GM23338 (cell line): ENCODE measurements at regions not wholly inside any gene's neighbourhood (a gene's known extent, or its start where the extent isn't known, plus 50 kb on each side); places are given as distances from the start of the nearest gene placed in this dataset.

Experiments
- ATAC-seq: fragments of 200-7000 bp; cut with Tn5 transposase; 3 replicates; pipeline ENCODE4 v1.9.1; 2020
- DNase-seq: peaks from one replicate; pipeline ENCODE4 v3.0.0-alpha.2; 2015; ENCODE audit warnings: low spot score
- H2AFZ ChIP-seq: fragments of 200-600 bp; sonication (generic); 2 replicates; pipeline ENCODE4 v1.8.0; 2016; ENCODE audit warnings: antibody characterized with exemption, mild to moderate bottlenecking, moderate library complexity
- H3F3A ChIP-seq: fragments of 200-600 bp; sonication (generic); replicated peaks from 2 replicates; pipeline ENCODE4 v1.8.0; 2017; ENCODE audit warnings: antibody characterized with exemption, mixed run types, low read depth
- H3K27ac ChIP-seq: fragments of 200-600 bp; sonication (generic); 2 replicates; pipeline ENCODE4 v1.6.1; 2016; ENCODE audit warnings: low read depth
- H3K27me3 ChIP-seq: fragments of 200-600 bp; sonication (generic); 2 replicates; pipeline ENCODE4 v1.8.0; 2016; ENCODE audit warnings: mild to moderate bottlenecking, mixed run types, moderate library complexity; ENCODE audit not compliant: insufficient read depth
- H3K36me3 ChIP-seq: fragments of 200-600 bp; sonication (generic); 2 replicates; pipeline ENCODE4 v1.8.0; 2016; ENCODE audit warnings: mild to moderate bottlenecking; ENCODE audit not compliant: insufficient read depth
- H3K4me1 ChIP-seq: fragments of 200-600 bp; sonication (generic); 2 replicates; pipeline ENCODE4 v1.8.0; 2016; ENCODE audit warnings: mild to moderate bottlenecking, moderate library complexity; ENCODE audit not compliant: insufficient read depth
- H3K4me2 ChIP-seq: fragments of 200-600 bp; sonication (generic); 2 replicates; pipeline ENCODE4 v1.7.1; 2017; ENCODE audit warnings: mixed run types
- H3K4me3 ChIP-seq: fragments of 200-600 bp; sonication (generic); 2 replicates; pipeline ENCODE4 v1.6.1; 2016; ENCODE audit warnings: mixed run types
- H3K79me2 ChIP-seq: fragments of 200-600 bp; sonication (generic); replicated peaks from 2 replicates; pipeline ENCODE4 v1.8.0; 2017; ENCODE audit warnings: mild to moderate bottlenecking; ENCODE audit not compliant: insufficient read depth
- H3K9me2 ChIP-seq: fragments of 200-600 bp; sonication (generic); 2 replicates; pipeline ENCODE4 v1.8.0; 2017; ENCODE audit not compliant: insufficient read depth
- H4K20me1 ChIP-seq: fragments of 200-600 bp; sonication (generic); replicated peaks from 2 replicates; pipeline ENCODE4 v1.8.0; 2017; ENCODE audit warnings: mild to moderate bottlenecking; ENCODE audit not compliant: insufficient read depth
- H3K27ac Mint-ChIP-seq: 2 replicates; pipeline ENCODE4 v1.8.0; 2020; ENCODE audit warnings: inconsistent platforms, mild to moderate bottlenecking, moderate library complexity, mixed read lengths
- H3K27me3 Mint-ChIP-seq: 3 replicates; pipeline ENCODE4 v1.8.0; 2022; ENCODE audit warnings: low read depth, mild to moderate bottlenecking, moderate library complexity, mixed read lengths, inconsistent platforms; ENCODE audit not compliant: insufficient read depth, poor library complexity
- H3K36me3 Mint-ChIP-seq: 3 replicates; pipeline ENCODE4 v1.8.0; 2021; ENCODE audit warnings: low read depth, mild to moderate bottlenecking, inconsistent platforms, moderate library complexity, mixed read lengths
- H3K4me1 Mint-ChIP-seq: 3 replicates; pipeline ENCODE4 v1.8.0; 2020; ENCODE audit warnings: mild to moderate bottlenecking, inconsistent platforms, mixed read lengths
- H3K4me3 Mint-ChIP-seq: 3 replicates; pipeline ENCODE4 v1.8.0; 2021; ENCODE audit warnings: moderate library complexity, mild to moderate bottlenecking, inconsistent platforms, mixed read lengths
- H3K9me3 Mint-ChIP-seq: 3 replicates; pipeline ENCODE4 v1.8.0; 2020; ENCODE audit warnings: moderate library complexity, mild to moderate bottlenecking, inconsistent platforms, mixed read lengths
- CREB1 ChIP-seq: fragments of 250-450 bp; sonication (Bioruptor Pico); IDR thresholded peaks from 2 replicates; pipeline ENCODE4 v1.5.0; 2020; ENCODE audit warnings: low read depth, mild to moderate bottlenecking, moderate library complexity
- CTCF ChIP-seq, 2 experiments: fragments of 200-600 bp in 1 of 2; sonication (generic) in 1 of 2; conservative IDR thresholded peaks; 2 replicates each; pipeline versions ENCODE4 v1.5.1 to v1.6.1; 2016 to 2017; ENCODE audit warnings: antibody characterized with exemption in 2 of 2, low read depth in 2 of 2, mild to moderate bottlenecking in 2 of 2, moderate library complexity in 1 of 2
- ETS1 ChIP-seq: IDR thresholded peaks from 2 replicates; pipeline ENCODE4 v1.6.1; 2016; ENCODE audit warnings: antibody characterized with exemption
- EZH2 ChIP-seq: fragments of 200-600 bp; sonication (generic); IDR thresholded peaks from one replicate; pipeline ENCODE4 v1.8.0; 2017; ENCODE audit warnings: antibody characterized with exemption, mild to moderate bottlenecking, low read depth; ENCODE audit not compliant: unreplicated experiment
- EZH2phosphoT487 ChIP-seq: fragments of 200-600 bp; sonication (generic); IDR thresholded peaks from one replicate; pipeline ENCODE4 v1.8.1; 2018; ENCODE audit warnings: antibody characterized with exemption; ENCODE audit not compliant: unreplicated experiment
- JUNB ChIP-seq: IDR thresholded peaks from one replicate; pipeline ENCODE4 v1.6.1; 2016; ENCODE audit warnings: antibody characterized with exemption; ENCODE audit not compliant: unreplicated experiment
- NANOG ChIP-seq: IDR thresholded peaks from 2 replicates; pipeline ENCODE4 v1.6.1; 2016; ENCODE audit warnings: antibody characterized with exemption, borderline replicate concordance
- POLR2AphosphoS5 ChIP-seq: IDR thresholded peaks from 2 replicates; pipeline ENCODE4 v1.6.1; 2016; ENCODE audit warnings: antibody characterized with exemption, low read depth
- REST ChIP-seq: IDR thresholded peaks from one replicate; pipeline ENCODE4 v1.6.1; 2018; ENCODE audit warnings: antibody characterized with exemption; ENCODE audit not compliant: unreplicated experiment
- STAT1 ChIP-seq: IDR thresholded peaks from one replicate; pipeline ENCODE4 v1.6.1; 2016; ENCODE audit warnings: antibody characterized with exemption; ENCODE audit not compliant: unreplicated experiment
- ZNF114 ChIP-seq: fragments of 250-450 bp; sonication (Bioruptor Pico); IDR thresholded peaks from 2 replicates; pipeline ENCODE4 v1.5.0; 2020; ENCODE audit warnings: mild to moderate bottlenecking, moderate library complexity
- ZNF331 ChIP-seq: fragments of 250-450 bp; sonication (Bioruptor Pico); IDR thresholded peaks from 2 replicates; pipeline ENCODE4 v1.5.0; 2020; ENCODE audit warnings: low read depth, mild to moderate bottlenecking, moderate library complexity
- ZNF462 ChIP-seq: fragments of 250-450 bp; sonication (Bioruptor Pico); IDR thresholded peaks from 2 replicates; pipeline ENCODE4 v1.5.0; 2020; ENCODE audit warnings: mild to moderate bottlenecking, moderate library complexity

- Histone ChIP-seq H3K9me2 (no peaks in the 10 kb centered on the region), H2AFZ (peak overlapping the region; percentile 65; the same call in 1 of the 2 replicates), H3K36me3 (no peaks in the 10 kb centered on the region), H3K27me3 (no peaks in the 10 kb centered on the region), H3K4me3 (no peak overlapping the region), H3K4me2 (no peak overlapping the region), H3K27ac (no peak overlapping the region), H3F3A (no peaks in the 10 kb centered on the region), H4K20me1 (no peaks in the 10 kb centered on the region), H3K4me1 (no peaks in the 10 kb centered on the region; the same call in 1 of the 2 replicates), H3K79me2 (no peaks in the 10 kb centered on the region)
- H3K4me1 Mint-ChIP-seq = peaks cover 2% of the 10 kb centered on the region; the same call in 1 of the 3 replicates
- DNase-seq (no peak), ATAC-seq (no peak)
- no peak overlapping the region for H3K4me3 Mint-ChIP-seq
- H3K9me3 Mint-ChIP-seq = no peaks in the 10 kb centered on the region
- no peaks in the 10 kb centered on the region for H3K36me3 Mint-ChIP-seq
- no peak overlapping the region for H3K27ac Mint-ChIP-seq
- no peaks in the 10 kb centered on the region for H3K27me3 Mint-ChIP-seq
- TF ChIP-seq EZH2 (no peak), ZNF331 (CRISPR knock-in tag) (no peak), REST (no peak), CREB1 (no peak), ZNF462 (CRISPR knock-in tag) (no peak), ZNF114 (CRISPR knock-in tag) (no peak), ETS1 (no peak), NANOG (no peak), JUNB (no peak), POLR2AphosphoS5 (no peak), EZH2phosphoT487 (no peak), STAT1 (no peak), CTCF (conservative IDR thresholded peaks at IDR 0.05; ENCODE audit: low read depth in 2 of 2) (no peak)
These were observed 107.2 kb upstream of the MME start for GRCh38 chr3:154972951-154973350.
